ENCODE measurements at regions not wholly inside any gene's neighbourhood (a gene's known extent, or its start where the extent isn't known, plus 50 kb on each side); places are given as distances from the start of the nearest gene placed in this dataset.
"Not testable (repeated sequence)": the region's sequence is repeated elsewhere in the genome, so short reads cannot be mapped to it uniquely, and the experiment has no call there.

GRCh38 chr2:17057109-17058017, 391.7 kb upstream of the CYRIA start:
- DNase-seq: no peak

DNA sequence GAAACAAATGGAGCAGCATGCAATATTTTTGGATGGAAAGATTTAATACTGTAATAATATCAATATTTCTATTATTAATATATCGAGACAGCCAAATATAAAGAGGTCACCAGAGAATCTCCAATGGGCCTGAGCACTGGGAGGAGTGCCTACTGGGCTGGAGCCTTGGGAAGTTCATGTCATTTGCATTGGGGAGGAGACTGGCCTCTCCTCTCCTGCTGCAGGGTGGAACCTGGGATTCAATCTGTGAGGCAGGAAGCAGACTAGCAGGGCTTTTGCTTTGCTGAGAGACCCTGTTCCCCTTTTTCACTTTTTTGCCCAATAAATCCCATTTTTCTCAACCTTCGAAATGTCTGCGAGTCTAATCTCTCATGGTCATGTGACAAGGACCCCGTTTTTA, 390.6 kb upstream of the CYRIA start:
- no peak for DNase-seq

GRCh38 chr2:17052001-17052400, 386.4 kb upstream of the CYRIA start:
- no peak for DNase-seq

GRCh38 chr2:17051538-17051937, 385.9 kb upstream of the CYRIA start:
- DNase-seq: no peak

DNA sequence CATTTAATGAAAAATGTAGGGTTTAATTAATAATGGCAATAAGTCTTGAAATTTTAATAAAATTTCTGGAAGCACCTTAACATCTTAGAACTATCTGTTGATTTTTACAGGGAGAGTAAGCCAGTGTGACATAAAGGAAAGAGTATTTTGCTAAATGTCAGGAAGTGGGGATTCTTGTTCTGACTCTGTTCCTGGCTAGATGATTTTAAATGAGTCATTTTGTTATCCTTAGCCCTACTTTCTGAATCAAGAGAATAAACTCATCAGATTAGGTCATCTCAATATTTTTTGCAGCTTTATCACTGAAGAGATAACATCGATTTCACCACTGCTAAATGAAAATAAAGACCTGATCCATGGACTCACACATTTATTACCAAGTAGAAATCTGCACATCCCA, 377.5 kb upstream of the CYRIA start:
- no peak for DNase-seq

GRCh38 chr2:17036361-17036760, 370.7 kb upstream of the CYRIA start:
- DNase-seq: no peak

DNA sequence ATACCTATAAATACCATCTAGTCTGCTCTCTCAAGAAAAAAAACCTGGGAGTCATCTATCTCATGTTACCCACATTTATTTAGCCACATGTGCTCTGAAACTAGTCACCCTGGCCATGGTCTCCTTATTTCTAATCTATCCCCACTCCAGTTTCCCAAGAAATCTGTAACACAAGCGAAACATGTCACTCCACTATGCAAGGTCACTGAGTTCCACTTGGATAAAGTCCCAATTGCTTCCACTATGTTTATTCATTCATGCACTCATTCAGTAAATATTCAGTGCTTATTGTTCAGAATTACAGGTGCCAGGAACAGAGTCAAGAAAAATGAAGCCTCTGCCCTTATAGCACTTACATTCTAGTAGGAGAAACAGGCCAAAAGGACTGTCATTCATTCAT, 369.4 kb upstream of the CYRIA start:
- no peak for DNase-seq

DNA sequence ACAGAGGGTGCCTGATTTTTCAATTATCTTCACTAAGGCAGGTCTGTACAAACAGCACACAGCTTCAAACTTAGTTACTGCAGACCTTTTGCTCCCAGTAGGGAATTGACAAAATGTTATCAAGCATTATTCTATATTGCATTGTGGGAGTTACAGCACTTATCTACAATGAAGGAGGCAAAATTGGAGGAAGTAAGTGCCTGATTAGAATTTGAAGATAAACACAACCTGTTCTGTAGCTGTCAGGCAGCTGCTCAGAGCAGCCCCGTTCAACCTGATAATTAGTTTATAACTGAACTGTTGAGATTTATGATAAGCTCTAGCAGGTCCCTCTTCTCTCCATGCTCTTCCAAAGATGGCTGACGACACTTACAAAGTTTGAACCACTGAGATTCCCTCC, 364.4 kb upstream of the CYRIA start:
- DNase-seq: no peak

DNA sequence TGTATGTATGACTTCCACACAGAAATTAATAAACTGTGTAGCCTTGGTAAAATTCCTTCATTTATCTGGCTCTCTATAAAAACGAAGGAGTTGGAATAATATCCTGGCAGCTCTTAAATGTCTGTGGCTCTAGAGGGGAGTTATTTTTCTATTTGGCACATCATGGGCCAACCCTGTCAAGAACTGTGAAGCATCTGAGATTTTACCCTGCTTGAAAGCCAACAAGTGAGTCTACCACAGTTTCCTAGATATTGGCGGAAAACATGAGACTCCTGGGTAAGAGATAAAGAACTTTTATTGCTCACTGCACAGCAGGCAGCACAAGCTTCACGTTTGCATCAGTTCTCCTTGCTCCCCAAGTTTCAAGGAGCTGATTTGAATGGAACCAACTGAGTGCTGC, 346.7 kb upstream of the CYRIA start:
- no peak for DNase-seq

DNA sequence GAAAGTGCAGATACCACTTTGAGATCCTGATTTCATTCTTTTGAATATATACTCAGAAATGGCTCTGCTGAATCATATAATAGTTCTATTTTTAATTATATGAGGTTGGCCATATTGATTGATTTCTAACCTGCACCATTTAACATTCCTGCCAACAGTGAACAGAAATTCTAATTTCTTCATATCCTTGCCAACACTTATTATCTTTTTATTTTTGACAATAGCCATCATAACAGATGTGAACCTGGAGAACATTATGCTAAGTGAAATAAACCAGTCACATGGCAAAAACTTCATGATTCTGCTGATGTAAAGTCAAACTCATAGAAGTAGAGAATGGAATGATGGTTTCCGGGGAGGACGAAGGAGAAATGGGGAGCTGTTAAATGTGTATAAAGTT, 344.5 kb upstream of the CYRIA start:
- DNase-seq: no peak

DNA sequence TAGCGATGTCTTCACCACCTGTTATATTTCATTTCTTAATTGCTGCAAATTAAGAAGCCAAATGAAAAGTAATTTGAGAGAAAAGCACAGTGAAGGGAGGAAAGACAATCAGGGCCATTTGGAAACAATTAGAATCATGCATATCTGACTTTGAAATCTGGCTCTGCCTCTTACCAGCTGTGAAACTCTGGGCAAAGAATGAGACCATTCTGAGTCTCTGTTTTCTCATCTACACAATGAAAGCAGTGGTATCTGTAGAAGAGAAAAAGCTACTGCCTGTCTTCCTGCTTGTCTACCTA, 334.5 kb upstream of the CYRIA start:
- DNase-seq: no peak

- DNase-seq: no peak
Measured at GRCh38 chr2:16999347-17000183, 333.9 kb upstream of the CYRIA start.

DNA sequence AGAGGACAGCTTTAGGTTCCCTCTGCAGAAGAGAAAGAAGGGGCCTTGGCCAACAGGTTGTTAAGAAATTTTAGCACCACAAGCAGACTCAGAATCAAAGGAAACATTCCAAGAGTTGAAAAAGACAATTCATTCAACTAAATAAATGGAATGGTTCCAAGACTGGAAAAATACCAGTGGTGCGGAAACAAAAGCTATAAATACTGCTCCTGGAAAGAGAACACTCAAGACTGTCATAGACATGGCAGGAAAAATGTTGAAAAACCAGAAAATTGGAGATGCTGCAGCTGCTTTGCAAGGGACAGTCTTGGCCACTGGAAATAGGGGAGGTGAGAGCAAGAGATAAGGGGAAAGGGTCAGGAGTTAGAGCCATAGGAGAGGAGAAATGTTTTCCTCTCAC, 312.7 kb upstream of the CYRIA start:
- DNase-seq: no peak

GRCh38 chr2:16974688-16975087, 309.1 kb upstream of the CYRIA start:
- DNase-seq: no peak

DNA sequence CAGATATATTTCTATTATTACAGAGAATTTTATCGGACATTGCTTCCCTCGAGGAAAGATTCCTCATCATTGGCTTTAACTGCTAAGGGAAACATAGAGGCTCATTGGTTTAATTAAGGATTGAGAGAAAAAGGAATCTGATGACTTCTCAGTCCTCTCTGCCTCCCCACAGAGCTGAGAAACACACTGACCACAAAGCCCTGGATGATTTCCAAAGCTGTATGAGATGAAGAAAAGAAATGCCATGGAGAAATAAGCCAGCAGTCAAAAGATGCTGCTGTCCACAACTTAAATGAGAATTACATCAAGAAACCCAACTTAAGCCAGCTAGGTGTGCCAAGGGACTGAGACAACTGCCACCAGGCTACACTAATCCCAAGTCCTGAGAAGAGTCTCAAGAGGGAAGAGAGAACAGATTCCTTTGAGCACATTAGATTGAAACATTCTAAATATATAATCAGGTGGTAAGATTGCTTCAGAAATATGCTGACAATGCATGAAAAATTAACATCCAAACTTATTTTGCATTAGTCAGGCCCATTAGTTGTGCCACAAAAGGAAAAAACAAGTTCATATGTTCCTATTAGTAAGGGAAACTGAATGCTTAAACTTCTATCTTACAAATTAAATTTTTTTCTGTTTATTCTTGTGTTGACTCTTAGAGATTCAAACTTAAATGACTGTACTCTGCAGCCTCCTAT, 308.1 kb upstream of the CYRIA start:
- DNase-seq: no peak

GRCh38 chr2:16972276-16972675, 306.6 kb upstream of the CYRIA start:
- DNase-seq: no peak

GRCh38 chr2:16971722-16972234, 306.1 kb upstream of the CYRIA start:
- no peak for DNase-seq

GRCh38 chr2:16970948-16971347, 305.3 kb upstream of the CYRIA start:
- DNase-seq: not testable (repeated sequence)

GRCh38 chr2:16962505-16962904, 296.9 kb upstream of the CYRIA start:
- no peak for DNase-seq

GRCh38 chr2:16960579-16960978, 294.9 kb upstream of the CYRIA start:
- no peak for DNase-seq

- DNase-seq: no peak
Measured at GRCh38 chr2:16958266-16958665, 292.6 kb upstream of the CYRIA start.

- no peak for DNase-seq
Measured at GRCh38 chr2:16952805-16953204, 287.2 kb upstream of the CYRIA start.

DNA sequence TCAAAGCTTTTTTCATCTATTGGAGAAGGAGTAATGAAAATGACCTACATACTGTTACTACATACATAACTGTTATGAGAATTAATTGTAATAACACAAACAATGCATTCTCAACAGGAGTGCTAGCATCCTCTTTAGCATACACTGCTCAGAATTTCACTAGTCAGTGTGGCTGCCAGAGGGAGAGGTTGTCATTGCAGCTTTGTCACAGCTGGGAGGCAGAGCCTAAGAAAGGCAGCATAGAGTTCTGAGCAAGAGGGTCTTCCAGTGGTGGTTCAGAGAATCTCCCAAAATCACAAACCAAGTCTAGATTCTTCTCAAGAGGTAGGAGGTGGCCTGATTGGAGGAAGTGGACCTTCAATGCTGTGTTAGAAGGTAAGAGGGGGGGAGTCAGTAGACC, 286.7 kb upstream of the CYRIA start:
- no peak for DNase-seq

Data from hippocampal formation (tissue), 2 donors.